ENCODE measurements at regions not wholly inside any gene's neighbourhood (a gene's known extent, or its start where the extent isn't known, plus 50 kb on each side); places are given as distances from the start of the nearest gene placed in this dataset.

GRCh38 chr3:193815246-193816027 is 222.4 kb downstream of the OPA1 start:
- no peak overlapping the region for H3K27ac Mint-ChIP-seq
- no peaks in the 10 kb centered on the region for H3K9me3 Mint-ChIP-seq
- no peak overlapping the region for H3K4me3 Mint-ChIP-seq
- DNase-seq: no peak
- peaks cover 35% of the 10 kb centered on the region for H3K4me1 Mint-ChIP-seq
- H3K27me3 Mint-ChIP-seq (ENCODE audit: low read depth, poor library complexity): peaks cover 53% of the 10 kb centered on the region
- H3K36me3 Mint-ChIP-seq (ENCODE audit: low read depth): no peaks in the 10 kb centered on the region
- no peak for TF ChIP-seq CTCF (IDR thresholded peaks at IDR 0.05)

GRCh38 chr3:193816028-193816395 is 223.0 kb downstream of the OPA1 start:
- Mint-ChIP-seq H3K27ac (no peak overlapping the region), H3K4me3 (no peak overlapping the region), H3K36me3 (ENCODE audit: low read depth) (no peaks in the 10 kb centered on the region), H3K9me3 (no peaks in the 10 kb centered on the region), H3K4me1 (peaks cover 29% of the 10 kb centered on the region), H3K27me3 (ENCODE audit: low read depth, poor library complexity) (peaks cover 47% of the 10 kb centered on the region)
- TF ChIP-seq CTCF (IDR thresholded peaks at IDR 0.05): no peak
- DNase-seq: no peak

GRCh38 chr3:193816656-193817311 is 223.8 kb downstream of the OPA1 start:
- peak overlapping the region; percentile 40 for H3K4me3 Mint-ChIP-seq
- no peak overlapping the region for H3K27ac Mint-ChIP-seq
- H3K4me1 Mint-ChIP-seq: peaks cover 27% of the 10 kb centered on the region

GRCh38 chr3:193819117-193820010 is 226.4 kb downstream of the OPA1 start:
- Mint-ChIP-seq H3K4me3 (no peak overlapping the region), H3K4me1 (peaks cover 30% of the 10 kb centered on the region), H3K27ac (no peak overlapping the region), H3K27me3 (ENCODE audit: low read depth, poor library complexity) (peaks cover 24% of the 10 kb centered on the region), H3K36me3 (ENCODE audit: low read depth) (no peaks in the 10 kb centered on the region), H3K9me3 (peaks cover 4% of the 10 kb centered on the region)
- DNase-seq: no peak
- TF ChIP-seq CTCF (IDR thresholded peaks at IDR 0.05): no peak

More at GRCh38 chr3:193816656-193817311, 223.8 kb downstream of the OPA1 start:
- peaks cover 46% of the 10 kb centered on the region for H3K27me3 Mint-ChIP-seq (ENCODE audit: low read depth, poor library complexity)
- no peaks in the 10 kb centered on the region for H3K9me3 Mint-ChIP-seq
- peak; percentile 61 for DNase-seq
- TF ChIP-seq CTCF (IDR thresholded peaks at IDR 0.05): no peak
- H3K36me3 Mint-ChIP-seq (ENCODE audit: low read depth): no peaks in the 10 kb centered on the region

- Mint-ChIP-seq H3K27me3 (ENCODE audit: low read depth, poor library complexity) (peaks cover 17% of the 10 kb centered on the region), H3K4me3 (no peak overlapping the region), H3K27ac (no peak overlapping the region), H3K9me3 (peaks cover 11% of the 10 kb centered on the region), H3K4me1 (peaks cover 44% of the 10 kb centered on the region), H3K36me3 (ENCODE audit: low read depth) (no peaks in the 10 kb centered on the region)
- no peak for DNase-seq
- TF ChIP-seq CTCF (IDR thresholded peaks at IDR 0.05): no peak
Observed at GRCh38 chr3:193821151-193821668, 228.2 kb downstream of the OPA1 start.

Measured in nephron progenitor cell (in vitro differentiated cells).